GM21737 (cell line): ENCODE measurements at regions not wholly inside any gene's neighbourhood (a gene's known extent, or its start where the extent isn't known, plus 50 kb on each side); places are given as distances from the start of the nearest gene placed in this dataset.

ENCODE experiments used
- ATAC-seq: cut with Tn5 transposase; IDR thresholded peaks from one replicate; pipeline ENCODE4 v1.9.1; 2021; ENCODE audit warnings: mild to moderate bottlenecking, moderate library complexity; ENCODE audit not compliant: unreplicated experiment

DNA sequence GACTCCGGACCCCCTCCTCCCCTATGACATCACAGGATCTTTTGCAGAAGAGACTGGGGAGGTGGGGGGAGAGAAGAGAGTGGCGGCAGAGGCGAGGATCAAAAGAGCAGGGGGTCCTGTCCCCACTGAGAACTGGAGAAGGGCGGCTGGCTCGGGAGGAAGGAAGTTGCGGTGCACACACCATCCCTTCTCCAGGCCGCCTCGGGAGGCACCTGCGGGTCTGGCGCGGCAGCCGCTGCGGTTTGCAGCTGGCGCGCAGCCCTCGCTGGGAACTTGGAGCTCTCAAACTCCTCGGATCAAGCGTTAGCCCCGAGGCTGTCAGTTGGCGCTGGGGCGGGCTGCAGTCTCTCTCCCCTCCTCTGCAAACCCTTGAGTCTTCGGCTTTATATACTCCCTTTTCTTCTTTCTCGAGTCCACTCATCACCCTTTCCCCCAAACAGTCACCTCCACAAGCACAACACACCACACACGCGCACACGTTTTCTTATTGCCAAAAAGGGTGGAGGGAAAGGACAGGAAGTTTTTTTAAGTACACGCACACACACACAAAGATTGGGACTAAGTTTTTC lies 180.7 kb downstream of the TBXT start:
- no peak for ATAC-seq

DNA sequence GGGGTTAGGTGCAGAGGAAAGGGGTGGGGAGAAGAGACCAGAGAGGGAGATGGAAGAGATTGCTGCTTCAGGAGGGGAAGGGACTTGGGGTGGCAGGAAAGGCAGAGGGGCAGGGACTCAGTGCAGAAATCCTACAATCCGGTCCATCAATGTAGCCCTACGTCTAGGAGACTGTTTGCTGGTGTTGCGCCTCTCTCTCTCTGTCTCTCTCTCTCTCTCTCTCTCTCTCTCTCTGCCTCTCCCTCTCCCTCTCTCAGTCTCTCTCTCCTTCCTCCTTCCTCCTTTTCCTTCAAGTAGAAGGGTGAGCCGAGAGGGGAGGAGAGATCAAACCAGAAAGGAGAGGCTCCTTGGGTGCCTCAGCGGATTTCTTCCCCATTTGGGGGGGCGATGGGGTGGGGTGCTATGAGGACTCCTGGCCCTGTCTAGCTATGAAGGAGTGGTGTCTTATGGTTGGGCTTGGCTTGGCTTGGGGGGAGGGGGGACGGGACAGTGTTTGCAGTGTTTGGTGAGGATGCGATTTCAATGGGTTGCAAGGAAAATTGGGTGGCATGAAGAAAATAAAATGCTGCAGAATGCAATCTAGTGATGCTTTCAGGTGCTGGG lies 181.2 kb downstream of the TBXT start:
- ATAC-seq = no peak

DNA sequence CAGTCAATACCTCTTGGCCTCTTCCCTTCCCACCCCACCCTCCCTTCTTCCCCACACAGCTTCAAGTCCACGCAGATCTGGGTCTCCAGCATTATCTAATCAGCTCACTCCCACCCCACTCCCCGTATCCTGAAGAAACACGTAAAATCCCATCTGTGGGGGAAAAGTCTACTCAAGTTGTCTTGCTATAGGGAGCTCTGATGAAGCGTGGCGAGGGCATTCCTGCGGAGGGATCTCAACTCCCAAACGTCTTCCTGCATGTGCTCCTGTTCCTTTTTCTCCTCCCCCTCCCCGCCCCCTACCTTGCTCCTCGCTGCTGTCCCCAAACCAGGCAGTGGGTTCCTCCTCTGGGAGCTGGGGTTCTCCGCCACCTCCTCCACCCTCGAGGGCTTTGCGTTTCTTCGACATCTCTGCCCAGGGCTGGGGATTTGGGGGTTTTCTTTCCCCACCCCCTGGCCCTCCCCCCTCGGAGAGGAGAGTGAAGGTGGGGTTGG lies 181.8 kb downstream of the TBXT start:
- no peak for ATAC-seq

DNA sequence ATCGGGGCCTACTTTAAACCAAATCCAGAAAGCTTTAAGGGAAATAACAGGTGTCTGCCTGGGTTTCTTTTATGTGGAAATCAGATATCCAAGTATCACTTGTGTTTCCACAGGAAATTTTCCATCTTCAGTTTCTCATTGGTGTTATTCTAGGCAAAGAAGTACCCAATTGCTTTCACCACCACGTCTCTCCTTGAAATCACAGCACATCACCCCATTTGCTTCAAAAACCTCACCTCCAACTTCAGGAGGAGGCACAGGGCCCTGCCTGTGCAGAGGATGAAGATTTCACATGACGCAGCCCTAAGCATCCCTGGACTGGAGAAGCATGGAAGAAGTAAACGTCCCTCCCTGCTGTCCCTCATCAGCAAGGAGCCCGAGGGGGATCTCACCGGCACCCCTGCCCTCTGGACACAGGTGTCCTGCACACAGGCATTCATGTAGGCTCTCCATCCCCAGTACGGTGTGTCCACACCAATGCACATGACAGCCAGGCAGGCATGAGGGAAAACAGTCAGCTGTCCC lies 182.3 kb downstream of the TBXT start:
- no peak for ATAC-seq

DNA sequence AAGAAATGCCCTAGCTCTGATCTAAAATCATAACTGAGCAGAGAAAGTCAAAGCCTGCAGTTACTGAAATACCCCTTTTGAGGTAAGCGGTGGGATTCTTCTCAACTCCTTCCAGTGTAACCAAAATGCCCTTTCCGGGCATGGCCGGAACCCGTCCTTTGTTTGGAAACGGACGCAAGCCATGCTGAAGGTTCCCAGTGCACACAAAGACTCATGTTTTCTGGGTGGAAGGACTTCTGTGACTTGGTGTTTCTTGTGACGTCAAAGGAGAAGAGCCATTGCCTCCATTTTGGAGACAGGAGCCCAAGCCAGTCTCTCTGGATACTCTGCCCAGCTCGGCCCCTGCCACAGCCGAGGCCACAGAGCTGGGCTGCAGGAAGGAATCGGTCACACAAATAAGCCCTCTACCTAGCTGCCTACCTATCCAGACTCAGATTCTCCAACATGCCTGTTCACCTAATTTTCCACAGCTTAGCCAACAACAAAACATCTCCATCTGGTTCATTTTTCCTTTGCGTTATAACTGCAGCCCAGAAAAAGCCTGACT lies 182.8 kb downstream of the TBXT start:
- ATAC-seq = no peak

DNA sequence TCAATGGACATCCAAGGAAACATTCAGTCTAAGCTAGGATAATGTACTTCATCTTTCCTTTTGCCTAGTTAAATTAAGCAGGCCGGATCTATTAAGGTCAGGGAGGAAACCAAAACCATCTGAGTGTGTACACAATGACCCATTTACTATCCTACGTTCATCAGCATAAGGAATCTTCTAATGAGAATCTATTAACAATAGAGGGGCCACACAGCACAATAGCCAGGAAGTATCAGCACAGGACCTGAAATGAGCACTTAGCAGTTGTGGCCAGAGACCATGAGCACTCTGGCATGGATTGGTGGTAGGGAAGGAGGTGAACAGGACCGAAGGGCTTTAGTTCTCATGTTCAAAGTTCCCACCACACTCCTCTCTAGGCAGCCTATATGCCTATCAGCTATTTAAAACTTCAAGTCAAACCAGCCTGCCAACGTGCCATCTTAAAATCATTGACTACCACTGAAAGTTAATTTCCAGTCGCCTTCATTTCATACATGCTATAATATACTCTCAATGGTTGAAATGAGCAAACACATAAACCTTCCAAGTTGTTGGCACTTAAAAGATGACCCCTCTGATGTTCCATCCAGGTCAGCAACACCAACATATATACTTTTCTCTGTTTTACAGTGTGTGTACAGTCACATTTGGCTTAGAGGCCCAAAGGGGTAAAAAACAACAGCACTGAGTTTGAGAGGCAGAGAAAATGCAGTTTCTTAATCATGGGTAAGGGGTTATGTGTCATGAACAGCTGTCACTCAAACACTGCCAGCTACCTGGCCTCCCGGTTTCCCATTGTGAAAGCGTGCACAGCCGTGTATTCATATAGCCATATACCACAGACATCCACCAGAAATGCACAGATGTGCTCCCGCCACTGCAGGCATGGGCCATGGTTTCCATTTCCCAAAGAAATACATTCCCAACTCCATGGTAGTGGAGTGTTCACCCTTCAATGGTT lies 184.3 kb downstream of the TBXT start:
- ATAC-seq = no peak

DNA sequence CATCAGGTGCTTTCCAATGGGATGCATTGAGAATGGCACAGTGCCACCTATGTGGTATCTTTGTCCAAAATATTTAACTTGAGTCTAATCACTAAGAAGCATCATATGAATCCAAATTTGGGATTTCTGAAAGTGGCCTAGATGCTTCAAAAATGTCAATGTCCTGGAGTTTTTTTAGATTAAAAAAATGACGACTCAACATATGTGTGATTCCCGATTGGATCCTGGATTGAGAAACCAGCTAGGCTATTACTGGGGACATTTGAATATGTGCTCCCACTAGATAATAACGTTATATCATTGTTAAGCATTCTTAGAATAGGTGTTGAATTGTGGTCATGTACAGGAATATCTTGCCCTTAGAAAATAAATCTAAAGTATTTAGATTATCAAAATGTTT lies 189.2 kb downstream of the TBXT start:
- ATAC-seq = no peak

DNA sequence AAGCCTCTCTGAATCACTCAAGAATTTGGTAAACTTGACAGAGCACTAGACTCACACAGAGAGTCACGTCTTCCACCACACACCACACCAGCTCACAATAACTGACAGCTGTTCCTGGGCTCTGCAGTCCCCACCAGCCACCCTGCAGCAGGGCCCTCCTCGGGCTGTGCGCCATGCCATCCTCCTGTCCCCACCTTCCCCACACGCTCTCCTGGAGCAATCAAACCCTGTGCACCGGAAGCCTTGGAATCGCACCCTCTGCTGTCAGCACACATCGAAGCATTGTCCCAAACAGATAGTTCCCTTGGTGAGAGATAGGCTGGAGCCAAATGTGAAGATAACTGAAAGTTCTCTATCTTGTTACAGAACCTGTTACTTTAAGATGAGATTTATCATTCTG lies 191.0 kb downstream of the TBXT start:
- ATAC-seq = no peak

DNA sequence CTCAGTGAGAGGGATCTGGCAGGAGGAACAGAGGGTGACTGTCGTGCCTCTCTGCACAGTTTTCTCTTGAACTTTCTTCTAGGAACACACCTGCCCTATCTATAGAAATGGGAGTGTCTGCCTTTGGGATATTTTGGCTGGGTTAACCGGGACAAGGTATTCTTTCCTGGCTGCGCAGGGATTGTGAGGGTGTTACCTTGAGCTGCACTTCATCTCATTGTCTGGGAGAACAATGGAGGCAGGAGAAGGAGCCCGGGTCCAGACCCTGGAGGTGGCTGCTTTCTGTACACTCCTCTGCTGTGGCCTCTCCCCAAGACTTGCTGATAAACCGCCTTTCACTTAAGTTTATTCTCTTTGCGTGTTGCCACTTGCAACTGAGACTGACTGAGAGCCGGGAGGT lies 192.8 kb downstream of the TBXT start:
- ATAC-seq = no peak

DNA sequence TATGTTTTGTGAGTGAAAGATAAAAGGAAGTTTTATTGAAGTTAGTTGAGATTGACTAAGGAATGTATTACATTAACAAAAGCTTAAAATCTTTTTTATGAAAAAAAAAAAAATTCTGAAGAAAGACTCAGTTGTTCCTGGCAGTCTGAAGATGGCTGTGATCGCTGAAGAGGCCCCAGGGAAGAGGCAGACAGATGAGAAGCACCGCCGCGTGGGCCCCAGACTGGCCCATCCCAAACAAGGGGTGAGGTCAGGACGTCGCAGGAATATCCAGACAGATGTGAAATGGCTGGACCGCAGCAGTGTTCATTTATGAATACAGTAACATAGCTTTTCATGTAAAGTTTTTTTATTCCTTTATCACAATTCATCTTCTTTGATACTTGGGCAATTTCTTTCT lies 194.2 kb downstream of the TBXT start:
- no peak for ATAC-seq

DNA sequence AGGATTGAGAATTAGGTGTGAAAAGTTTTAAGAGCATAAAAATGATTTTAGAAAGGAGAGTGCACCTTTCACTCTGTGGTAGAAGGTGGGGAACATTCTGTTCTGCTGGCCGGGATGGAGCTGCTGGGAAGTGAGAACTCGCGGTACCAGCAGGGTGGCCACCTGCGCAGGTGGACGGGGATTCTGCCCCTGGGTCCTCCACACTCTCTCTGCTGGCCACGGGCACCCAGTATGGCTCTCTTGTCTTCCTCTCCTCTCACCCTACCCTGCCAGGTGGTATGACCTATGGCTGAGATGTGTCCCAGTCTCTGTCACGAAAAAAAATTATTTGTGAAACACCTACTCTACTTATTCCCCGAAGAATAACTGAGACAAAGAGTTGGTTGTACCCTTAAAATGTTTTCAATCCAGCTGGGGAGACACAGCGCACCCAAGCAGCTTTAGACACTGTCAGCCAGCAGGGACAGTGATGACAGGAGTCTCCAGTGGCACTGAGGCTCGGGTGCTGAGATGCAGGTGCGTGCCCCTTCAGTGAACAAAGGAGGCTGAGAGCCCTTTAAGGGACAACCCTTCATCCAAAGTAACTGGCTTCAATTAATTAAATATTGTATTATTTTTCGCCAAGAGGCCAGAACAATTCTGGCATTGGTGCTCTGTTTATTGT lies 195.4 kb downstream of the TBXT start:
- no peak for ATAC-seq

DNA sequence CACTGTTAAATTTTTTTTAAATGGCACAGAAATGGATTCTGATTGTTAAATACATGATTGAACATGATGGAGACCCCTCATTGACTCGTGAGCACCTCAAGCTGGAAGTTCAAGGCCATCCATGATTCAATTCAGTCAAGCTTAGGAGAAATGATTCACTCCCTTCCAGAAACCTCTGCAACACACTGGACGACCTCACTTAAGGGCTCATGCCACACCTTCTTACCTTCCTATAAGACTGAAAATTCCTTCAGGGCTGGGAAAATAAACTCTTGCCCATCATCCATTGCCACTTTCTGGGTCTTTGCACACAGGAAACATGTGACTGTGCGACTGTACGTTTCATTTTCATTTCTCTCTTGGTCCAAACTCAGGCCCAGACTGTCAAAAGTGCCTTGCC lies 196.4 kb downstream of the TBXT start:
- ATAC-seq = no peak

DNA sequence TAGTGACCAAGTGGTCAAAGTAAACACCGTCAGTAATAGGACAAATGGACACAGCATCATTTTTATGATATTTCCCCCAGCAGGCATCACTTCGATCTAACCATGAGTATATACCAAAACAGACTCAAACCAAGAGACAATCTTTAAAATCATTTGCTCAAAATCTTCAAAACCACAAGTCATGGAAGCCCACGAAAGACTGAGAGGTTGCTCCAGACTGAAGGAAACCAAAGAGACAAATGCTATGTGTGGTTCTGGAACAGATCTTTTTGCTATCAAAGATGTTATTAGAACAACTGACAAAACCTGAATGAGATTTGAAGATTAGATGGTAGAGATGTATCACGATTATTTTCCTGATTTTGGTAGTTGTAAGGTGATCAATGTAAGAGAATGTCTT lies 197.7 kb downstream of the TBXT start:
- no peak for ATAC-seq

DNA sequence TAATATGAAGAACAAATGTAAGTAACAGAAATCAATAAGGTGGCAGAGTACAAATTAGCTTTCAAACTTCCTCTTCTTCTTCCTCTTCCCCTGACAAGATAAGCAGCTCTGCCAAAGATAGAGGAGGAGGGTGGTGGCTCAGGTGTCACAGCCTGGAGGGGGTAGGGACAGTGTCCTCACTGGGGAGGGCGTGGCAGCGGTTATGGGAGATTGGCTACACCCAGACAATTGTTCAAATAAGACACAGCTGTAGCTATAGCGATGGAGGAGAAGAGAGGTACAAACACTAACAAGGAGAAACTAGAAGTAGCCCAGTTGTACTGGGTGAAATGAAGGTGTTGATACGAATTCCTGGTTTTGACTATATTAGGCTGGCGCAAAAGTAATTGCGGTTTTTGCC lies 198.5 kb downstream of the TBXT start:
- ATAC-seq = no peak

DNA sequence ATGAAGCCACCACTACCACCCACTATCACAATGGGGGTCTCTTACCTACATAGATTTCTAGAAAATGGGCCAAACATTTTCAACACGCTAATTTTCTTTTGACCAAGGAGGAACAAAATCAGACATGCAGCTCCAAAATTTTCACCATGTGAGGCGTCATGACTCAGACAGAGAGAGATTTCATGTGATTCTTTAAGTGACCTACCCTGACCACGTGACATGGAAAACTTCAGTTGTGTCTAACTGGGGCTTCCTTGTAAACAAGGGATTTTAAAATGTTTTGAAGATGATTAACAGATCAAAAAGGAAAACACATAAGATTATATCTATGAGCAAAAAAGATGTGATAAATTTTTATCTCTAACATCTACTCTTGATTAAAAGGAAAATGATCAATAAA lies 199.2 kb downstream of the TBXT start:
- no peak for ATAC-seq

DNA sequence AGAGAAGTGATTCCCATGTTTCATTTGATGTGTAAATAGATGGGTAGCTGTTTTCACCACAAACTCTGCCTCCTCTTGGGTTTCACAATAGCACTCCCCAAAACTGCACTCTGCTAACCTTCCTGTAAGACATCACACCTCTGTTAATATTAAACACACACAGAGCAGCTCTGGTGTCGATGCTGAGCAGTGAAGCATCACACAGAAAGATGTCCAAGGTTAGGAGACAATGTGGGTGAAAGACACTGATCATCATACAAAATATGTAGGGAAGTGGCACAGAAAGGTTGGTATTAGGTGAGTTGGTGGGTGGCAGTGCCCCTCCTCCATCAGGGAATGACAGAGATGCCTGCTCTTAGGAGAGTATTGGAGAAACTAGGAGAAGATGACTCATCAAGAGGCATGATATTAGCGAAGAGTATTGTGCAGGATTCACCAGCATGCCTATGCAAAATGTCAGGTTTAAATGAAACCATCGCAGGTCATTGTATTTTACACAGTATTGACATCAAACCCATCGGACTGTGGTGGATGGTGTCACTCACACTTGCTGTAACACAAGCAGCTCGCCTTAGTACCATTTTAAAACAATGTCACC lies 199.7 kb downstream of the TBXT start:
- ATAC-seq = no peak

DNA sequence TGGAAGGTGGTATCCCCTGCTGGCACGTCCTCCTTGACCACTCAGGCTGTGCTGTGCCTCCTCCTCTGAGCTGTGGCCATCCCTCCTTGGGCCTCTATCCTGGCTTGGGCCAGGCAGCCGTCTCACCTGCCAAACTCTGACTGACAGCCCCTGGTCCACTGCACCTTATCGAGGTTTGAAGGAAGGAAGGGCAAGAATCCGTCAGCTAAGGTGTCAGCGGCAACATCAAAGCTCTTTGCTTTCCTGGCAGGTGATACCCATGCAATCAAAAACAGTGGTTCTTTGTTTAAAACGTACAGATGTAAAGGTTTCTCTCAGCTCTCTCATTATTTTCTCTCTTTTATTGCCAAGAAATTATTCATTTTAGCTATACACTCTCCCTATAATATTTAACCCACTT lies 203.9 kb downstream of the TBXT start:
- ATAC-seq = no peak

DNA sequence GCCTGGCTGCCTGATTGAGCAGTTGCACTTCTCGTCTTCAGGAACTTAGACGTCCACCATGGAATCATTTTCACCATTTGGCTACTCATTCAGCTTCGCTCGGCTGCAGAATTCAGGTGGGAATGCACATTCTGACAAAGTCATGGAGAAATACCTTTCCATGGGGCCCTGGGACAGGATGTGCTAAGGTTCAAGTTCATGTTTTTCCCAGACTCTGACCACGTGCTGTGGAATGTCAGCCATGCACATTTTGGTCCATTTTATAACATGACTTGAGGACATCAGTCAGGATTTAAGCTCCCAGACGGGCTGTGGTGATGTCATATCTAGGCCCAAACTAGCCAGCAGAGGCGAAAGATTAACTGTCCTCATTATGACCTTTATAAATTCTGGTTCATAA lies 205.3 kb downstream of the TBXT start:
- ATAC-seq = no peak

DNA sequence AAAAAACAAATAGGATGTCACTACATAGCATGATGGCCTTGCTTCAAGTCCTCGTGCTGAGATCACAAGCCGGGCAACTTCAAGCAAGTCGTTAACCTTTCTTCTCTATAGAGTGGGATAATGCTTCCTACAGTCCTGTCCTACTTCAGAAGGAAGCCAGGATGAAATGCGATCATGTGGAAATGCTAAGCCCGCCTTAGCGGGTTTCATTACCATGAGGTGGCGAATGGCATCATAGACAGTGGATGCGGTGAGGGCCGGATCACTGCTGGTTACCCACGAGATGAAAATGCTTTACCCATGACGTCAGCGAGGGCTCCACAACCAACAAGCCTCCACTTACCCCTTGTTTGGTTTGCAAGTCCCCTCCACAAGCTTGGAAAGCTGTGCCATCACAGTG lies 206.4 kb downstream of the TBXT start:
- ATAC-seq = no peak

DNA sequence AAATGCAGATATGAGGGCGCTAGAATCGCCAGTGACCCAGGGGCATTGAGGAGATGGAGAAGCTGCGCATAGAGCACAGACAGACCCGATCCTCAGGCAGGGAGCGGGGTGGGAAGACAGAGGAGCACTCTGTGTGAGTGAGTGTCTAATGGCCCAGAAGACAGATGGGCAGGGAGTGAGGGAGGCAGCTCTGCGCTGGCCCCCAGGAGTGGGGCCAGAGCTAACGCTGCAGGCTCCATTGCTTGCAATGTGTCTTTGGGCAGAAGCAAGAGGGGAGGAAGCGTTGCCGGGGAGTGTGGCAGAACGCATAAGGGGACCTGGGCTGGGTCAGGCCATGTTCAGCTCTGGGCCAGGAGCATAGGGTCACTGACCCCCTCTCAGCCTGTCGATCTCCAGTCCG lies 207.0 kb downstream of the TBXT start:
- ATAC-seq = no peak

DNA sequence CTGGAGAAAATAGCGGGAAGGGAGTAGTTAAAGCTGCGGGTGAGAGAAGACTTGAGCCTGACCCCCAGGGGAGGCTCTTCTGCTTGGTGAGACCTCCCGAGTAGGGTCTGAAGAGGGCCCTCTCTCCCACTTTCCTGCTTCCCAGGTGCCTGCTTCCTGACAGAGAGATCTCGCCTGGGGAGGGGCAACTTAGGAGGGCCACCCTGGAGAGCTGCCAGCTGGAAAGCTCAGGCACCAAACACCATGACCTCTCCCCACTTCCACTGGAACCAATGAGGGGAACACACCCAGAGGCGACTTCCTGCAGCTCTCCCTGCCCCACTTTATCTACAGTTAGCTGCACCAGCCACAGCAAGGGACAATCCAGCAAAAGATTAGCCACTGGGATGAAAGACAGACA lies 208.0 kb downstream of the TBXT start:
- ATAC-seq = no peak
